Activated CD8-positive, alpha-beta T cell treated with anti-CD3 and anti-CD28 coated beads, Interleukin-2, amount 10 ng/mL, durations not matched to agents 7 days and 5 days (primary cell): ENCODE measurements at regions not wholly inside any gene's neighbourhood (a gene's known extent, or its start where the extent isn't known, plus 50 kb on each side); places are given as distances from the start of the nearest gene placed in this dataset.

ENCODE experiments used
- ATAC-seq: fragments of 150-1000 bp; cut with Tn5 transposase; one replicate; pipeline ENCODE4 v1.10.0; 2021; ENCODE audit warnings: moderate library complexity
- CTCF ChIA-PET: fragments of 350-600 bp; sonication (Branson Sonifier 250); formaldehyde crosslinking; loops from one replicate; lab custom pipeline; 2021; ENCODE audit warnings: antibody characterized with exemption; lab: Charles Lee
- POLR2A ChIA-PET: fragments of 350-600 bp; sonication (Branson Sonifier 250); formaldehyde crosslinking; loops from one replicate; lab custom pipeline; 2021; ENCODE audit warnings: antibody characterized with exemption; lab: Charles Lee
- DNase-seq: peaks from one replicate; pipeline ENCODE4 v3.0.0-alpha.2; 2020
- H3K27ac Mint-ChIP-seq: one replicate; pipeline ENCODE4 v1.8.0; 2021; ENCODE audit warnings: mild to moderate bottlenecking, mixed read lengths
- H3K27me3 Mint-ChIP-seq: one replicate; pipeline ENCODE4 v1.8.0; 2021; ENCODE audit warnings: low read depth, mixed read lengths
- H3K36me3 Mint-ChIP-seq: one replicate; pipeline ENCODE4 v1.8.0; 2021; ENCODE audit warnings: low read depth, mixed read lengths
- H3K4me1 Mint-ChIP-seq: one replicate; pipeline ENCODE4 v1.8.0; 2021; ENCODE audit warnings: low read depth, mixed read lengths
- H3K4me3 Mint-ChIP-seq: one replicate; pipeline ENCODE4 v1.8.0; 2021; ENCODE audit warnings: mild to moderate bottlenecking, mixed read lengths
- H3K9me3 Mint-ChIP-seq: one replicate; pipeline ENCODE4 v1.8.0; 2022; ENCODE audit warnings: mixed read lengths; ENCODE audit not compliant: insufficient read depth

GRCh38 chr13:108494991-108495645 lies 134.3 kb upstream of the MYO16 start:
- ATAC-seq = no peak
- H3K36me3 Mint-ChIP-seq = peaks cover 3% of the 10 kb centered on the region
- no peak for DNase-seq
- no peaks in the 10 kb centered on the region for H3K9me3 Mint-ChIP-seq
- peaks cover 29% of the 10 kb centered on the region for H3K27me3 Mint-ChIP-seq
- ChIA-PET CTCF (no interaction called here), POLR2A (no interaction called here)
- peaks cover 7% of the 10 kb centered on the region for H3K4me1 Mint-ChIP-seq
- H3K27ac Mint-ChIP-seq = no peak overlapping the region
- H3K4me3 Mint-ChIP-seq = no peak overlapping the region

- POLR2A ChIA-PET = no interaction called here
- CTCF ChIA-PET = interaction anchor here (1.5 kb wide), 1 partner anchor 13 kb away, joined by 4 read pairs; no protein-coding TSS in a partner anchor
- ATAC-seq (no peak), DNase-seq (no peak)
- no peak overlapping the region for H3K4me3 Mint-ChIP-seq
- H3K27ac Mint-ChIP-seq = no peak overlapping the region
- peaks cover 3% of the 10 kb centered on the region for H3K36me3 Mint-ChIP-seq
- H3K9me3 Mint-ChIP-seq = no peaks in the 10 kb centered on the region
- peaks cover 7% of the 10 kb centered on the region for H3K4me1 Mint-ChIP-seq
- H3K27me3 Mint-ChIP-seq = peaks cover 29% of the 10 kb centered on the region
Measured at GRCh38 chr13:108495646-108496361, 133.6 kb upstream of the MYO16 start.

- POLR2A ChIA-PET = no interaction called here
- no peaks in the 10 kb centered on the region for H3K9me3 Mint-ChIP-seq
- DNase-seq (no peak), ATAC-seq (no peak)
- H3K4me3 Mint-ChIP-seq = no peak overlapping the region
- peaks cover 3% of the 10 kb centered on the region for H3K36me3 Mint-ChIP-seq
- peak overlapping the region; percentile 39 for H3K27ac Mint-ChIP-seq
- peaks cover 7% of the 10 kb centered on the region for H3K4me1 Mint-ChIP-seq
- peaks cover 29% of the 10 kb centered on the region for H3K27me3 Mint-ChIP-seq
- CTCF ChIA-PET = interaction anchor here (1.5 kb wide), 1 partner anchor 14 kb away, joined by 4 read pairs; no protein-coding TSS in a partner anchor
Measured at GRCh38 chr13:108496362-108497210, 132.8 kb upstream of the MYO16 start.

GRCh38 chr13:108500711-108501110 lies 128.7 kb upstream of the MYO16 start:
- Mint-ChIP-seq H3K36me3 (no peaks in the 10 kb centered on the region), H3K4me3 (no peak overlapping the region), H3K9me3 (no peaks in the 10 kb centered on the region), H3K4me1 (peaks cover 5% of the 10 kb centered on the region), H3K27ac (no peak overlapping the region), H3K27me3 (peaks cover 16% of the 10 kb centered on the region)
- POLR2A ChIA-PET = no interaction called here
- CTCF ChIA-PET = no interaction called here
- no peak for ATAC-seq
- no peak for DNase-seq

- ChIA-PET POLR2A (no interaction called here), CTCF (interaction anchor here (0.6 to 1.0 kb wide), 2 partner anchors 170 to 186 kb away, joined by 3 read pairs; no protein-coding TSS in a partner anchor)
- H3K36me3 Mint-ChIP-seq = no peaks in the 10 kb centered on the region
- no peak for DNase-seq
- no peak overlapping the region for H3K27ac Mint-ChIP-seq
- no peak overlapping the region for H3K4me3 Mint-ChIP-seq
- H3K4me1 Mint-ChIP-seq = no peaks in the 10 kb centered on the region
- no peak for ATAC-seq
- no peaks in the 10 kb centered on the region for H3K9me3 Mint-ChIP-seq
- H3K27me3 Mint-ChIP-seq = no peaks in the 10 kb centered on the region
Measured at GRCh38 chr13:108508263-108508662, 121.1 kb upstream of the MYO16 start.

GRCh38 chr13:108525827-108526226 lies 103.6 kb upstream of the MYO16 start:
- H3K4me3 Mint-ChIP-seq = no peak overlapping the region
- ChIA-PET CTCF (no interaction called here), POLR2A (no interaction called here)
- H3K4me1 Mint-ChIP-seq = no peaks in the 10 kb centered on the region
- ATAC-seq (no peak), DNase-seq (no peak)
- no peaks in the 10 kb centered on the region for H3K27me3 Mint-ChIP-seq
- H3K27ac Mint-ChIP-seq = no peak overlapping the region
- H3K36me3 Mint-ChIP-seq = no peaks in the 10 kb centered on the region
- no peaks in the 10 kb centered on the region for H3K9me3 Mint-ChIP-seq

GRCh38 chr13:108526286-108526685 lies 103.1 kb upstream of the MYO16 start:
- Mint-ChIP-seq H3K27me3 (no peaks in the 10 kb centered on the region), H3K4me3 (no peak overlapping the region), H3K4me1 (no peaks in the 10 kb centered on the region), H3K9me3 (no peaks in the 10 kb centered on the region), H3K36me3 (no peaks in the 10 kb centered on the region), H3K27ac (no peak overlapping the region)
- no peak for DNase-seq
- no peak for ATAC-seq
- ChIA-PET CTCF (no interaction called here), POLR2A (no interaction called here)

GRCh38 chr13:108527844-108528243 lies 101.6 kb upstream of the MYO16 start:
- Mint-ChIP-seq H3K9me3 (no peaks in the 10 kb centered on the region), H3K27ac (no peak overlapping the region), H3K36me3 (no peaks in the 10 kb centered on the region), H3K4me1 (no peaks in the 10 kb centered on the region), H3K4me3 (no peak overlapping the region), H3K27me3 (no peaks in the 10 kb centered on the region)
- ATAC-seq (no peak), DNase-seq (no peak)
- CTCF ChIA-PET = no interaction called here
- POLR2A ChIA-PET = no interaction called here

GRCh38 chr13:108528303-108528702 lies 101.1 kb upstream of the MYO16 start:
- POLR2A ChIA-PET = no interaction called here
- no peak overlapping the region for H3K27ac Mint-ChIP-seq
- no peaks in the 10 kb centered on the region for H3K36me3 Mint-ChIP-seq
- CTCF ChIA-PET = no interaction called here
- ATAC-seq (no peak), DNase-seq (no peak)
- H3K9me3 Mint-ChIP-seq = no peaks in the 10 kb centered on the region
- no peaks in the 10 kb centered on the region for H3K27me3 Mint-ChIP-seq
- no peak overlapping the region for H3K4me3 Mint-ChIP-seq
- no peaks in the 10 kb centered on the region for H3K4me1 Mint-ChIP-seq

- H3K9me3 Mint-ChIP-seq = no peaks in the 10 kb centered on the region
- ATAC-seq (no peak), DNase-seq (no peak)
- no peak overlapping the region for H3K4me3 Mint-ChIP-seq
- POLR2A ChIA-PET = no interaction called here
- no peaks in the 10 kb centered on the region for H3K4me1 Mint-ChIP-seq
- CTCF ChIA-PET = no interaction called here
- no peak overlapping the region for H3K27ac Mint-ChIP-seq
- no peaks in the 10 kb centered on the region for H3K36me3 Mint-ChIP-seq
- H3K27me3 Mint-ChIP-seq = no peaks in the 10 kb centered on the region
Measured at GRCh38 chr13:108533842-108534241, 95.6 kb upstream of the MYO16 start.

- no peaks in the 10 kb centered on the region for H3K27me3 Mint-ChIP-seq
- no peak overlapping the region for H3K27ac Mint-ChIP-seq
- ChIA-PET CTCF (no interaction called here), POLR2A (no interaction called here)
- H3K4me1 Mint-ChIP-seq = no peaks in the 10 kb centered on the region
- no peaks in the 10 kb centered on the region for H3K9me3 Mint-ChIP-seq
- H3K4me3 Mint-ChIP-seq = no peak overlapping the region
- ATAC-seq (no peak), DNase-seq (no peak)
- no peaks in the 10 kb centered on the region for H3K36me3 Mint-ChIP-seq
Measured at GRCh38 chr13:108534728-108535127, 94.7 kb upstream of the MYO16 start.

- Mint-ChIP-seq H3K36me3 (no peaks in the 10 kb centered on the region), H3K4me3 (no peak overlapping the region), H3K4me1 (no peaks in the 10 kb centered on the region), H3K27me3 (no peaks in the 10 kb centered on the region), H3K27ac (no peak overlapping the region), H3K9me3 (peaks cover 3% of the 10 kb centered on the region)
- no peak for DNase-seq
- POLR2A ChIA-PET = no interaction called here
- CTCF ChIA-PET = no interaction called here
- ATAC-seq = no peak
Measured at GRCh38 chr13:108549934-108550333, 79.5 kb upstream of the MYO16 start.
